CD14-positive monocyte (primary cell): ENCODE measurements at regions not wholly inside any gene's neighbourhood (a gene's known extent, or its start where the extent isn't known, plus 50 kb on each side); places are given as distances from the start of the nearest gene placed in this dataset.

Experiments used
- DNase-seq, 3 donors: peaks; one replicate each; pipeline ENCODE4 v3.0.0-alpha.2; 2011 to 2022
- H2AFZ ChIP-seq: 2 replicates; pipeline ENCODE4 v1.6.0; 2012; ENCODE audit warnings: mild to moderate bottlenecking, low read depth, low read length, inconsistent platforms; ENCODE audit not compliant: insufficient read depth, poor library complexity, severe bottlenecking
- H3K27ac ChIP-seq, 2 donors: 1 replicate in 1 of 2; 2 replicates in 1 of 2; pipeline ENCODE4 v1.5.1; 2012 to 2013; ENCODE audit warnings: low read length in 2 of 2, control low read depth in 1 of 2, inconsistent platforms in 1 of 2, low read depth in 1 of 2, mild to moderate bottlenecking in 1 of 2
- H3K27me3 ChIP-seq, 2 donors: one replicate each; pipeline versions ENCODE4 v1.6.0 to v1.6.1; 2011 to 2013; ENCODE audit warnings: low read length in 2 of 2; ENCODE audit not compliant: control insufficient read depth in 2 of 2, insufficient read depth in 2 of 2
- H3K36me3 ChIP-seq, 2 donors: replicated peaks in 1 of 2; 1 replicate in 1 of 2; 2 replicates in 1 of 2; pipeline versions ENCODE4 v1.5.1 to v1.6.1; 2012 to 2013; ENCODE audit warnings: low read length in 2 of 2, control low read depth in 1 of 2, inconsistent platforms in 1 of 2, mild to moderate bottlenecking in 1 of 2; ENCODE audit not compliant: insufficient read depth in 2 of 2, control insufficient read depth in 1 of 2
- H3K4me1 ChIP-seq, 2 donors: 1 replicate in 1 of 2; 2 replicates in 1 of 2; pipeline versions ENCODE4 v1.5.1 to v1.6.1; 2012 to 2013; ENCODE audit warnings: low read length in 2 of 2, control low read depth in 1 of 2, inconsistent platforms in 1 of 2, mild to moderate bottlenecking in 1 of 2, moderate library complexity in 1 of 2; ENCODE audit not compliant: insufficient read depth in 2 of 2, control insufficient read depth in 1 of 2
- H3K4me2 ChIP-seq: replicated peaks from 2 replicates; pipeline ENCODE3; 2012; ENCODE audit warnings: low read length, moderate library complexity, mild to moderate bottlenecking; ENCODE audit not compliant: poor library complexity, severe bottlenecking; ENCODE audit errors: extremely low read depth
- H3K4me3 ChIP-seq, 3 experiments: fragments of 200-600 bp in 1 of 3; sonication (generic) in 1 of 3; replicated peaks in 1 of 3; 1 replicate in 2 of 3; 2 replicates in 1 of 3; pipeline ENCODE4 v1.5.1; 2011 to 2013; ENCODE audit warnings: low read length in 3 of 3, mild to moderate bottlenecking in 3 of 3, control low read depth in 2 of 3, low read depth in 2 of 3, inconsistent platforms in 1 of 3, moderate library complexity in 1 of 3
- H3K79me2 ChIP-seq: 2 replicates; pipeline ENCODE4 v1.6.0; 2012; ENCODE audit warnings: mild to moderate bottlenecking, control low read depth, inconsistent platforms, low read length, moderate library complexity; ENCODE audit not compliant: insufficient read depth
- H3K9ac ChIP-seq: 2 replicates; pipeline ENCODE4 v1.6.0; 2017; ENCODE audit warnings: low read length, mild to moderate bottlenecking; ENCODE audit not compliant: insufficient read depth, poor library complexity, severe bottlenecking
- H3K9me3 ChIP-seq, 2 donors: replicated peaks in 1 of 2; 1 replicate in 1 of 2; 2 replicates in 1 of 2; pipeline versions ENCODE4 v1.5.1 to v1.6.1; 2012 to 2013; ENCODE audit warnings: low read length in 2 of 2, control low read depth in 1 of 2; ENCODE audit not compliant: control insufficient read depth in 1 of 2, insufficient read depth in 1 of 2
- H4K20me1 ChIP-seq: 2 replicates; pipeline ENCODE4 v1.6.0; 2012; ENCODE audit warnings: mild to moderate bottlenecking, low read length, control low read depth, moderate library complexity; ENCODE audit not compliant: insufficient read depth
- H3K27ac Mint-ChIP-seq, 7 donors: one replicate each; pipeline ENCODE4 v1.8.0; 2020; ENCODE audit warnings: mild to moderate bottlenecking in 7 of 7, mixed read lengths in 7 of 7, moderate library complexity in 6 of 7, inconsistent platforms in 2 of 7
- H3K27me3 Mint-ChIP-seq, 3 donors: one replicate each; pipeline ENCODE4 v1.8.0; 2021 to 2022; ENCODE audit warnings: low read depth in 3 of 3, mild to moderate bottlenecking in 3 of 3, mixed read lengths in 3 of 3, moderate library complexity in 3 of 3, inconsistent platforms in 1 of 3
- H3K36me3 Mint-ChIP-seq, 2 donors: one replicate each; pipeline ENCODE4 v1.8.0; 2020; ENCODE audit warnings: mixed read lengths in 2 of 2, inconsistent platforms in 1 of 2, mild to moderate bottlenecking in 1 of 2
- H3K4me1 Mint-ChIP-seq: one replicate; pipeline ENCODE4 v1.8.0; 2020; ENCODE audit warnings: mild to moderate bottlenecking, mixed read lengths
- H3K4me3 Mint-ChIP-seq, 2 donors: one replicate each; pipeline ENCODE4 v1.8.0; 2020; ENCODE audit warnings: mild to moderate bottlenecking in 2 of 2, mixed read lengths in 2 of 2, moderate library complexity in 1 of 2
- H3K9me3 Mint-ChIP-seq, 7 donors: one replicate each; pipeline ENCODE4 v1.8.0; 2020 to 2022; ENCODE audit warnings: mixed read lengths in 7 of 7, mild to moderate bottlenecking in 6 of 7, moderate library complexity in 6 of 7, inconsistent platforms in 2 of 7
- CTCF ChIP-seq: fragments of 200-600 bp; IDR thresholded peaks from one replicate; pipeline ENCODE4 v1.8.0; 2022; ENCODE audit warnings: antibody characterized with exemption, mild to moderate bottlenecking
- WGBS: methylation state at CpG from one replicate; pipeline ENCODE4 v1.1.5; 2013; ENCODE audit warnings: missing lambda C conversion rate; ENCODE audit not compliant: insufficient coverage; 5-methylcytosine and 5-hydroxymethylcytosine counted together
- intact Hi-C, 2 donors: fragments of 100-400 bp; cut with micrococcal nuclease; formaldehyde crosslinking; loops; one replicate each; pipeline versions ENCODE4 v1.15.0 to v1.15.1; 2023

- Mint-ChIP-seq H3K4me1 (no peaks in the 10 kb centered on the region), H3K4me3 (no peak overlapping the region), H3K27ac (no peak overlapping the region), H3K36me3 (no peaks in the 10 kb centered on the region), H3K9me3 (no peaks in the 10 kb centered on the region), H3K27me3 (peaks cover 0 to 24% (median 7%) of the 10 kb centered on the region in 3 donors)
- DNase-seq = no peak
- H4K20me1 ChIP-seq = no peaks in the 10 kb centered on the region
- H3K4me2 ChIP-seq = no peak overlapping the region
- H3K9me3 ChIP-seq = no peaks in the 10 kb centered on the region
- no peak for TF ChIP-seq CTCF
- no peak overlapping the region for H2AFZ ChIP-seq
- H3K4me1 ChIP-seq = no peaks in the 10 kb centered on the region
- H3K79me2 ChIP-seq = no peaks in the 10 kb centered on the region
- H3K4me3 ChIP-seq = no peak overlapping the region
- 90% methylated on average over 7 of the region's 9 CpGs for WGBS
- no peaks in the 10 kb centered on the region for H3K27me3 ChIP-seq
- H3K9ac ChIP-seq = no peak overlapping the region
- no peaks in the 10 kb centered on the region for H3K36me3 ChIP-seq
- intact Hi-C loops = no loop called here
- H3K27ac ChIP-seq = no peak overlapping the region
Observed at GRCh38 chr17:79288950-79289349, 214.3 kb downstream of the ENGASE start.

GRCh38 chr17:79286440-79286839, 211.8 kb downstream of the ENGASE start:
- no peaks in the 10 kb centered on the region for H3K79me2 ChIP-seq
- DNase-seq = no peak
- Mint-ChIP-seq H3K4me1 (no peaks in the 10 kb centered on the region), H3K27ac (no peak overlapping the region), H3K4me3 (no peak overlapping the region), H3K27me3 (peaks cover 0 to 28% (median 7%) of the 10 kb centered on the region in 3 donors), H3K36me3 (no peaks in the 10 kb centered on the region), H3K9me3 (no peaks in the 10 kb centered on the region)
- H3K4me2 ChIP-seq = no peak overlapping the region
- no peaks in the 10 kb centered on the region for H3K9me3 ChIP-seq
- no peaks in the 10 kb centered on the region for H4K20me1 ChIP-seq
- no peak overlapping the region for H3K4me3 ChIP-seq
- TF ChIP-seq CTCF = no peak
- H3K27ac ChIP-seq = no peak overlapping the region
- H3K4me1 ChIP-seq = no peaks in the 10 kb centered on the region
- no peak overlapping the region for H3K9ac ChIP-seq
- intact Hi-C loops = no loop called here
- no peaks in the 10 kb centered on the region for H3K27me3 ChIP-seq
- no peaks in the 10 kb centered on the region for H3K36me3 ChIP-seq
- WGBS = 93% methylated on average over 2 of the region's 10 CpGs
- no peak overlapping the region for H2AFZ ChIP-seq
